Retina (tissue), 1 donor: ENCODE measurements at regions not wholly inside any gene's neighbourhood (a gene's known extent, or its start where the extent isn't known, plus 50 kb on each side); places are given as distances from the start of the nearest gene placed in this dataset.
A peak's percentile ranks its signal among the peaks of the same experiment; 100 is the strongest.
"Not testable (repeated sequence)": the region's sequence is repeated elsewhere in the genome, so short reads cannot be mapped to it uniquely, and the experiment has no call there.

ENCODE experiments used
- DNase-seq: peaks from one replicate; pipeline ENCODE4 v3.0.0-alpha.2; 2016

DNA sequence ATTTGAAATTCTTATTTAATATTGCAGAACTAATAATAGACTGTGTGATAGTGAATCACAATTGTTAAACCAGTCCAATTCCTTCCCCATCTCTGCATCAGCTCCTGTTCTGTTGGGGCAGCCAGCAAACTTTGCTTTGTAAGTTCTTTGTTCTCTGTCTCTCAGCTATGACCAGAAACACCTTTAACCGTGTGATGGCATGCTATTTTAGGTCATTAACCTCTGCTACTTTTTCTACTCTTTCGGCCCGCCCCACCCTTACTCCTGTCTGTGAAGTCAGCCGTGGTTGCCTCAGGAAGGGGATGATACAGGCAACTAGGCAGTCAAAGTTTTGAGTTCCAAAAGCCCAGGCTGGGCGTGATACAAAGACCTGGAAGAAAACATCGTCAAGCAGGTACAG, 51.3 kb upstream of the EGFL6 start:
- DNase-seq: no peak

DNA sequence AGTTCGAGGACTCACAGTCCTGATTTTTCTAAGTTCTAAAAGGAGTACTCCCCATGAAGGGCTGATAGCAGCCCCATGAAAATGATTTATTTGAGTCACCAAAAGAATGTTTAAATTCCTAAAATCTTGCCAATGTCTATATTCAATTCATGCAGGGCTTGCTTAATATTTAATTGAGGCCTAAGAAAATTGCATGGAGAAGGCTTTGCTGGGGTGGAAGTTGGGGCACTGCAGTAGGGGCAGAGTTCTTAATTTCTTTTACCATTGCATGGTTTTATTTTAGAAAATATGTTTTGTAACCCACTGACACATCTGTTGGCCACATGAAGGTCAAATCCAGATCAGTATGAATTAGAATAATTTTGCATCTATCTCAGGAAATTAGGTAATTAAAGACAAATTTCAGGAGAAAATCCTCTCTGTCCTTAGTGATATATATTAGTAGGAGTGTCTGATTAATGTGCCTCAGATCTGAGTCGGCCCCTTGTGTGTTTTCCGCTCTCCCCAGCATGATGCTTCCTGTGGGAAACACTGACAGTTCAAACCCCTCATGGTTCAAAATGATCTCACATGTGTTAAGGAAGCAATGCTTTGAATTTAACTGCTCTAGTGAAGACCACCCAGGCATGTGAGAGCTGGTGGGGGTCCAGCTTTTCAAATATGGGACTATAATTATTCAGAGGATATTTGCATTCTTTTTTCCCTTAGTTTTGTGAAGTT, 54.0 kb upstream of the EGFL6 start:
- DNase-seq: no peak

DNA sequence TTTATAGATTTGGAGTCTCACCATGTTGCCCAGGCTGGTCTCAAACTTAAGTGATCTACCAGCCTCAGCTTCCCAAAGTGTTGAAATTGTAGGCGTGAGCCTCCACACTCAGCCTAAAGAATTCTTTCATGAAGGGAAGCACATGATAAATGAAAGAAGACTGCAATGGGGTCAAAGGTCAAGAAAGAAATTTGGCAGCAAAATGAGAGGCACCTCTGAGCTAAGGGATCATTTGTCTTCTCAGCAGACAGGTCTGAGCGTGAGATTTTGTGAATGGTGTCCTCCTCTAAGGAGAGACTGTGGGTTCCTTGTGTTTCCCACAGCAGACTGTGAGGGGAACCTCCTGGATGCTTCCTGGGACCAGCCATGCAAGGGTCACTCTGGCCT, 57.5 kb upstream of the EGFL6 start:
- DNase-seq: no peak

DNA sequence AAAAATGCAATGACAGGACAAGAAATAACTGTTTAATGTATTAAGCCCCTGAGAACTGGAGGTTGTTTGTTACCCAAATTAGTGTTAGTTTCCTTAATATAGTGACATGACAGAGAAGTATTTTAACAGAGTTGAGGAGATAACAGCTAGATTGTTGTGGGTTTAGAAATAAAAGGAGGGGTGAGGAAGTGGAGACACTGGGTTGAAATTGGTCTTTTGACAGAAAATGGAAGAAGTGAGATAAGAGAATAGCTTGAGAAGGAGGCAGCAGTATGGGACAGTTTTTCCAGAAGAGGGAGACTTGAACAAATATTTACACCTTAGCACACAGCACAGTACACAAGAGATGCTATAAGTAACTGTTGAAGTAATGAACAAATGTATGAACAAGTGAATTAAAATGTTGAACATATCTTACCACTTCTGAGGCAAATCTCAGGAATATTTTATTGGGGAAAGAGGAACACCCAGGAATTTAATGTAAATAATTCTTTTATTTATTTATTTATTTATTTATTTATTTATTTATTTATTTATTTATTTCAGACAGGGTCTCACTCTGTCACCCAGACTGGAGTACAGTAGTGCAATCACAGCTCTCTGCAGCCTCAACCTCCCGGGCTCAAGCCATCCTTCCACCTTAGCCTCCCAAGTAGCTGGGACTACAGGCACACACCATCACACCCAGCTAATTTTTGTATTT, 58.0 kb upstream of the EGFL6 start:
- no peak for DNase-seq

DNA sequence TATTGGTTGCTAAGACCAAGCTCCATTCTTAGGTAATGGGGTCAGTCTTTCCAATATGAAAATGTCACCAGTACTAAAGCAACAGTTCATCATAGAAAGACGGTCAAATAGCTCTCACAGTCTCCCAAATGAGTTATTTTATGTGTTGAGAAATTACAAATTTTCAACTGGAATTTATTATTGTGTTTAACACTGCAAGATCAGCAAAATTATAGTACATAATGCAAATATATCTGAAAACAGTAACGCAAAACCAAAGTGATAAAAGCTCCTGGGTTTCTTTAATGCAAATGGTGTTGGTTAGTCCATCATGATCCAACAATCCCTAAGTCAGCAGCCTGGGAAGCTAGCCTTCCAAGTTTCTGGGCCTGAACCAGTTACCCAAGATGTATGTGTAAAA, 61.5 kb upstream of the EGFL6 start:
- no peak for DNase-seq

DNA sequence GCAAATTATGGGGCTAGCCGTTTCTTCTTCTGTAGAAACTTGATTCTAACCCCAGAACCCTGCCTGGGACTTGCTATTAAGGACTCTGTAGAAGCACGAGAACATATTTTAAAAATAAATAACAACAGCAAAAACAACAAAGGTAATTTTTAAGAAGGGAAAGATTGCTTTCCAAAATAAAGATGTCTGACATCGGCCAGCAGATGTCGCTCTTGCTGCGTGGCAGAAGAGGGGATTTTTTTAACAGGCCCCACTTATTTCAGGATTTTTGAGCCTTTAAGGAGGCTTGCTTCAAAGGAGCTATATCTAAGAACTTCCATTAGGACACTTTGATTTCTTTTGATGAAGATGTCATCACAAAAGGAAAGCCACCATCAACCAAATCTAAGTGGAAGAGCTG, 62.8 kb upstream of the EGFL6 start:
- peak; percentile 27 for DNase-seq

DNA sequence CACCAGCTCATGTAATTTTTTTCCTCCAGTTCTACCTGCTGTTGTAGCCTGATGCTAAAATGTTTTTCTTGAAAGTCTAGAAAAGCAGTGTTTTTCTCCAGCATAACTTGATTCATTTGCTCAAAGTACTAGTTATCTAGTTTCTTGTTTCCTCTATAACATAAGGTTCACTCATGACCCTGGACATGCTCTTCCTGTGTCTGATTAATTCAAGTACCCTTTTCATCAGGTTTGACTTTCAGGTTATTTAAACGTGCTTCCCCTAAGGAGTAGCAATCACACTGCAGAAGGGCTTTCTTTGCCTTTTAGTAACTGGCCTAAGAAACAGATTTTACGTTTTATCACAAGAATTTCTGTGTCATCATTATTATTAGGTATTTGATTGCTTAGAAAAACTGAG, 66.8 kb upstream of the EGFL6 start:
- no peak for DNase-seq

DNA sequence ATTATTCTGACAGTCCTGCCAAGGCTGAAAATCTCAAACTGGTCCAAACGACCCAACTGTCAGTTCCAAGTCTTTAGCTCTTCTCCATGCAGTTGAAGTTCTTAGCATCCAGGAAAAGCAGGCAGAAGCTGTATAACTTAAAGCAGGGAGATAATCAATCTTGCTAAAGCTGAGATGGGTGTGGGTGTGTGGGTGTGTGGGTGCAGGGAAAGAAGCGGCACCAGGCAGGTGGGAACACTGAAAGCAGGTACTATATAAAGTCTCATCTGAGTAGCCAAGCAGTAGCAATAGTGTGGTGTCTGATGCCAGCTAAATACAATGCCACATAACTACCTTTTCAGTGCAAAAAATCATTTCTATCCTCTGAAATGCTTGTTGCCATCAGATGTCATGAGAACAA, 69.7 kb upstream of the EGFL6 start:
- DNase-seq: no peak

DNA sequence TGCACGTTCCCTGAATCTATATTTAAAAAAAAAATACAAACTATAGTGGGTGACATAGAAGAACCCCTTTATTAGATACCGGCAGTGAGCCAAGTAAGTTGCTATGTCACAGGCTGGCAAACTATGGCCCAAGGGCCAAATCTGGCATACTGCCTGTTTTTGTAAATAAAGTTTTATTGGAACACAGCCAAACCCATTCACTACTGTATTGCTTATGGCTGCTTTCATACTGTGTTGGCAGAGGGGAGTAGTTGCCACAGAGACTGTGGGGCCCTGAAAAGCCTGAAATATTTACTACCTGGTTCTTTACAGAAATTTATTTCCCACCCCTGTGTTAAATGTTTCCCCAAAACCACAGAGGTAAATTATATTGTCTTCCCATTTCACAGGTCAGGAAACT, 71.2 kb upstream of the EGFL6 start:
- DNase-seq: no peak

DNA sequence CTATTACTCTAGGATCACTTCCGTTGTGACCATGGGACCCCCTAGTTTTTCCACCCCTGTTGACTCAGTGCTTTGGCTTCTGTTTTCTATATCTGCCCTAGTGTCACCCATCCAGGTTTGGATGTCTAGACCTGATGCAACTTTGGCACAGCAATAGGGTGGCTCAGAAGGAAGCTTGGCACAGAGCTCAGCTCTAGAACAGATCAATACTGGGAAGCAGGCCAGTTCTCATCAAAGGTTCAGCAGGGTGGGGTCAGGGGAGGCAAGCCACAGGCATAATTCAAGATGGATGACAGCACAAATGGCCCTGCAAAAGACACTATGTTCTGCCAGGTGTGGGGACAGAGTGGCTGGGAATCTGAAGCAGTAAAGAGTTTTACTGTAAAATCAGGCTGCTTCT, 74.2 kb upstream of the EGFL6 start:
- DNase-seq: no peak

DNA sequence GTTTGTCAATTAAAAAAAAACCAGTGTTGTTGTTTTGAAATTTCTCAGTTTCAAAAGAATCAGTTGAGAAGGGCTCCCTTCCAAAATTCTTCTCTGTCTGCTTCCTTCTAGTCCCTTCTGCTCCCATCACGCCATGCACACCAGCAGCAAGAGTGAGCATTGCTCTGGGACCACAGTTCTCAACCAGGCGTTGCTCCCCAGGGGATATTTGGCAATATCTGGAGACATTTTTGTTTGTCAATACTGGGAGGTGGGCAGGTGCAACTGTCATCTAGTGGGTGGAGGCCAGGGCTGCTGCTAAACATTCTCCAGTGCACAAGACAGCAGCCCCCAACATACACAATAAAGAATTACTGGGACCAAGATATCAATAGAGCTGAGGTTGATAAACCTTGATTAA, 74.8 kb upstream of the EGFL6 start:
- DNase-seq: no peak

DNA sequence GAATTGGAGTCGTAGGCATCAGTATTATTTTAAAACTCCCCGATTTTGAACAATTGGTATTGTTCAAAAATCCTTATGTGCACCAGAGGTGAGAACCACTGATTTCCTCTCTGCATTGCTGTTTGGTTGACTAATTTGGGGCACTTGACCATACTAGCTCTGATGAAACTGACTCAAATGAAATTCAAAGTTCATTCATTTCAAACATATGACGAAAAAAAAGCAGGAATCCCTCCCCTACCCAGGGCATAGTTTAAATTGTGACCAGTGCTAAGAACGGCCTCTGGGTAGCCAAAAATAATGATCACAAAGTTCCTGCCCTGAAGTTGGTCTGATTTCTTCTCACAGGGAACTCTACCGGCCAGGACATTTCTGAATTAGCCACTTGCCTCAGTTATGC, 75.7 kb upstream of the EGFL6 start:
- DNase-seq: no peak

DNA sequence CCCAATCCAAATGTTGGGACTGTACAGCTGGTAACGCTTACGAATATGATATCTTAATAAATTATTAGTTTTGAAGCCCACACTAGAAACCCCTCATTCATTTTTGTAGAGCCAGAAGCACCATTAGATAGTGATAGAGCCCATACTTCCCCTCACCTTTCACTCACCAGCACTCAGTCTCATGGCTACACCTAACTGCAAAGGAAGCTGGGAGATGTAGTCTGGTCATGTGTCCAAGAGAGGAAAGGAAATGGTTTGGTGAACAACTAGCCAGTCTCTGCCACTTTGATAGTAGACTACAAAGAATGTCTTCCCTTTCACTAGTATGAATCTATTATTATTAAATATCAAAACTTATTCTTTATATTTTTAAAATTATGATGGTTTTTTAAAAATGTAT, 77.1 kb upstream of the EGFL6 start:
- no peak for DNase-seq

DNA sequence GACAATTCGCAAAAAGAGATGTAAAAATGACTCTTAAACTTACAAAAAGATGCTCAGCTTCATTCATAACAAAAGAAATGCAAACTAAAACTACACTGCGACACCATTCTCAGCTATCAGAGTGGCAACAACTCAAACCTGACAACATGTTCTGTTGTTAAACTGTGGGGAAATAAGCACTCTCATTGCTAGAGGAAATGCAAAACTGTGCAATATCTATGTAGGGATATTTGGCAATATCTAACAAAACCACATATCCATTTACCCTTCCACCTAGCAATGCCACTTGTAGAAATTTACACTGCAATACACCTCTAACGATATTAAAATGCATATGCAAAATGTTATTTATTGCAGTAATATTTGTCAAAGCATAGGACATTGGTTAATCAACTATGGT, 78.3 kb upstream of the EGFL6 start:
- DNase-seq: no peak

DNA sequence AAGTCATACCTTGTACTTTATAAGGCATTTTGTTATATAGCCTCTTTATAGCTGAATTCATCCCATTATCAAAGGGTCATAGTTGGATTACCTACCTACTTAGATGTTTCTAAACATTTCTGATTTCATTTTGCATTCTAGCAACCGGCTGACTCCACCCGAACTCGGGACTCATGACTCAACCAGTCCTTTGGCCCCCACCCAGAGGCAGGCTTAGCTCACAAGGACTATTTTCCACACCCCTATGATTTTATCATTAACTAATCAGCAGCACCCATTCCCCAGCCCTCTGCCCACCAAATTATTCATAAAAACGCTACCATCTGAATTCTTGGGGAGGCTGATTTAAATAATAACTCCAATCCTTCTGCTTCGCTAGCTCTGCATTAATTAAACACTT, 79.9 kb upstream of the EGFL6 start:
- no peak for DNase-seq

DNA sequence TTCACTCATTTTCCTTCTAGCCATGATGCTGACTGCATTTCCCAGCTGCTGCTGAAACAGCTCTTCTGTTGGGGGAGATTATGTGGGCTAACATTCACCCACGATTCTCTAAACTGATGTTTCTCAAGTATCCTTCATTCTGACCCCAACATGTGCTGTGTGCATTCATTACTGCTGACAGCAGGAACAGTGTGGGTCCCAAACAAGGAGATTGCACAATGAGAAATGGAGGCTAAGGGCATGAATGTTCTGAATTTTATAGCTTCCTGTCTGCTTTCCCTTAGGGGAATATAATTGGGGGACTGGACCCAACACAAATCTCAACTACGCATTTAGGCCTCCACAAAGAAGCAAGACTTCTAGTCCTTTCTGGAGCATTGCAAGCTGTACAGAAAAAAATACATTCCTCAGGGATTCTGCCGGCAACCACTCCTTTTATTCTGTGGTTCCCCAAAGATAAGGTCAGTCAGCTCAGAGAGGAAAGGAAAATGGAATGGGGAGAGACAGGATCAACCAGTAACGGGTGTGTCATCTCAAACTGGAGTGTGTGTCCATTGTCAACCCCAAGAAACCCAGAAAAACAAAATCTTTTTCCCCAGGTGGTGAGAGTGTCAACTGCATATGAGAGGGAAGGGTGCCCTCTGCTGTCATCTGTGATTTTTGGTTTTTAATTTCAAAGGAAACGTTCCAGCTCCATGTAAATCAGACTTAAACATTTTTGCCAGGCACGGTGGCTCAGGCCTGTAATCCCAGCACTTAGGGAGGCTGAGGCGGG, 81.5 kb upstream of the EGFL6 start:
- peak; percentile 67 for DNase-seq

DNA sequence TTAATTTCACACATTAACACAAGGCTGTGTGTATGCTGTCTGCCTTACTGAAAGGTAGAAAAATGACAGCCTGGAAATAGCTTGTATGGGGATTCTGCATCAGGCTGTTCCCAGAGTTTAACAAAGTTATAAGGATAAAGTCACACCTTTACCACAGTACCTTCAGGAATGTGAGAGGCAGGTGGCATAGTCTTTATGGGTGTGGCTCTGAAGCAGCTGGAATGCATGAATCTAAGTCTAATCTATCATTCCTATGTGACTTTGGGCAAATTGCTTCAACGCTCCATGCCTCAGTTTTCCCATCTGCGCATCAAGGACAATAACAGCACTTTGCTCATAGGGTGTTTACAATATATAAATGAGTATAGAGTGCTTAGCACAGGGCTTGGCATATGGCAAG, 84.2 kb upstream of the EGFL6 start:
- no peak for DNase-seq

DNA sequence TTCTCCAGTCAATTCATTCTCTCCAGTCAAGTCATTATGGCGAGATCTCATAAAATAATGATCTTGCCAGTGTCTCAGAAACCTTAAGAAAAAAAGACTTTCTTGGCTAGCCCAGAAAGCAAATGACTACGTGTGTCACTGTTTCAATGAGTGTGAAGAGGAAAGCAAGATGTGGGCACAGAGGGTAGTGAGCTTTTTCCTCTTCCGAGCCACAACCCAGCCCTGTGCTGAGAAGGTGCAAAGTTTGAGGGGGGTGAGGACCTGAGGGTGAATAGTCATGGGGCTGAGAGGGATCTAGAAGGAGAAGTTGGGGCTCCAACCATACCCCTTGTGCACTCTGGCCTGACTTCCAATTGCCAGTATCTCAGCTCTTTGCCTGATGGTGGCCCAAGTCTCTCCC, 85.6 kb upstream of the EGFL6 start:
- DNase-seq: no peak

DNA sequence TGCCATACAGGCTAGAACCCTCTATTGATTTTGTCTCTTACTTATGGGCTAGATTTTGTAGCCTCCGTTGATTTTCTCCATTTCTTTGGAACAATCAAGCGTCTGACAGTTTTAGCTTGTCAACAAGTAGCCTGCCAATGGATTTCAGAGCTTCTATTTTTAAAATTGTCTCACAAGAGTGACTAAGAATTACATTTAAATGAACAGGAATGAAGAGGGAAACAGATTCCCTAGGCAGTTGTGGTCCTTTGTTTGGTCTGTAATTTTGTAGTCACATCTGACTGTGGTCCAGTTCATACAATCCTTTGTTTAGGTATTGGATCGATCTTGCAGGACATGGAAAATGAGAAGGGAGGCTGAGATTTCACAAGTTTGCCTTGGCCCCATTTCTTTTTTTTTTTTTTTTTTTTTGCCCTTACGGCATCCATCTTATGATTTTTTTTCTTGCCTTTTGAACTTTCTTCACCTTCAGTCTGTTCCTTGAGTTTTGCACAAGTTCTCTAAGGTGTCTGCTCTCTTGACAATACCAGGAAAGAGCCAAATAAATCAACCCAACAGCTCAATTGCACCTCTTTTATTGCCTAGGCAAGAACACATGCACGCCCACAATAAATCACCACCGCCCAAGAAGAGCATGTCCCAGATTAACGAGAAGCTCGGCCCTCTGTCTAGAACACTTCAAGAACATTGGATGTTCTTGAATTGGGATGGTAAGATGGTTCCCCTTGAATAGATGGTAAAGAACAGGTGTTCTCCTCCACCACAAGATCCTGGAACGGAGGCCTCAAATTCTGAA, 86.5 kb upstream of the EGFL6 start:
- no peak for DNase-seq

DNA sequence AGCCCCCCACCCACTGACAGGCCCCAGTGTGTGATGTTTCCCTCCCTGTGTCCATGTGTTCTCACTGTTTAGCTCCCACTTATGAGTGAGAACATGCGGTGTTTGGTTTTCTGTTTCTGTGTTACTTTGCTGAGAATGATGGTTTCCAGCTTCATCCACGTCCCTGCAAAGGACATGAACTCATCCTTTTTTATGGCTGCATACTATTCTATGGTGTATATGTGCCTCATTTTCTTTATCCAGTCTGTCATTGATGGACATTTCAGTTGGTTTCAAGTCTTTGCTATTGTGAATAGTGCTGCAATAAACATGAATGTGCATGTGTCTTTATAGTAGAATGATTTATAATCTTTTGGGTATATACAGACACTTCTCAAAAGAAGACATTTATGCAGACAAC, 88.6 kb upstream of the EGFL6 start:
- DNase-seq: not testable (repeated sequence)

DNA sequence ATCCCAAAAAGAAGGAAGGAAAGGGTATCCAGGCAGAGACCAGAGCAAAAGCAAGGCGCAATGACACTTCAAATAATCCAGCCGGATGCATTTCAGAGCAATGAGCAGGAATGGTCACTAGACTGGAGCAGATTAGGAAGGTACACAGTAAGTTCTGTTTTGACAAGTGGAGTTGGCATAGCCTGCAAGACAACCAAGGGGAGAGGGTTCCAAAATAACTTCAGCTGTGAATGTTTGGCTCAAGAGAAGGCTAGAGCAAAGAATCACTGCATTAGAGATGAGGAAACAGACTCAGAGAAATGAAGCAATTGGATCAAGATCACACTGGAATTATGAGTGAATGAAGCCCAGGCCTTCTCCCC, 90.0 kb upstream of the EGFL6 start:
- no peak for DNase-seq

DNA sequence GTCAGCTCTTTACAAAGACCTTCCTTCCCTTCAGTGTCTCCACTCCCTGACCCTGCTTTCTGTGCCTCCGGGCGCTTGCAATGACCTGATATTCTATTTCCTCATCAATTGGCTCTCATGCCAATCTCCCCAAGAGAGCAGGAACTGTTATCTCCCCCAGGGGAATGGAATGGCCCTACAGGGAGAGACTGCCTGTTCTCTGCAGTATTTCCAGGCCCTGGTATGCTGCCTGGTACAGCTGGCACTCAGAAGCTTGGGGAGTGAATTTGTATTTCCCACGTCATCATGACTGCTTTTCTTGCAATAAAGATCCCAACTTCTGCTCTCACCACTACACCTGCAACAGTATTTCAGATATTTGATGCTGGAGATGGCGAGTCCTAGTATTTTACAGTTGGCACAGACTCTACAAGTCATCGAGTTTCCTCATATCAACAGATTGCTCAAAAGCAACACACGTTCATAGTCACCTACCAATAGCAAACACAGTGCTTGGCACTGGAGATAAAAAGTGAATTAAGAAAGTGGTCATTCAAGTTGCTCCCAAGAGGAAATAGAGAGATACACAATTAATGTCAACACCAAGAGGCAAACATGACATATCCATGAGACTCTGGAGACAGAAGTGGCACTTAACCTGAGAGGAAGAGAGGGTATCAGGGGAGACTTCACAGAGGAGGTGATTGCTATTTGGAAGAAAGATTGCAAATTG, 90.5 kb upstream of the EGFL6 start:
- no peak for DNase-seq

DNA sequence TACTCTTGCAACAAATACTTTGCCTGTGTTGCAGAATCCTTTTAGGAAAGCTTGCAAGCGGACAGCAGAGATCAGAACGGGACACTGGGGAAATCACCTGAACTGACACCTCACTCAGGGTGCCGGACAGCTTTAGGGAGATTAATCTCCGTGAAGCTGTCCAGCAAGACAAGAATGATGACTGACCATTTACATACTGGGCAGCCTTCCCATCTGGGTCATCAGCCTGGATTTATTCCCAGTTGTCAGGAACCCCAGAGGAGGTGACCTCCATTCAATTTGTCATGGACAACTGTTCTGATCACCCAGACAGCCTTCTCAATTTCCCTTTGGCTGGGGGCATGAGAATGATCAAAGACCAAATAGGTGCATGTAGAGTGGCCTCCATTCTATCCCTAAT, 93.0 kb upstream of the EGFL6 start:
- no peak for DNase-seq
